Fibroblast of the aortic adventitia (primary cell): ENCODE measurements at regions not wholly inside any gene's neighbourhood (a gene's known extent, or its start where the extent isn't known, plus 50 kb on each side); places are given as distances from the start of the nearest gene placed in this dataset.

Experiments used
- DNase-seq: peaks from one replicate; pipeline ENCODE4 v3.0.0-alpha.2; 2010; ENCODE audit warnings: low read depth
- H3K4me3 ChIP-seq: 2 replicates; pipeline ENCODE4 v1.5.1; 2011; ENCODE audit warnings: low read depth, mild to moderate bottlenecking, control low read depth, low read length, moderate library complexity
- CTCF ChIP-seq: IDR thresholded peaks from 2 replicates; pipeline ENCODE4 v1.5.1; 2011; ENCODE audit warnings: mild to moderate bottlenecking, low read length, control low read depth, inconsistent platforms; ENCODE audit not compliant: insufficient read depth

- TF ChIP-seq CTCF: no peak
- no peak for DNase-seq
- H3K4me3 ChIP-seq: no peak overlapping the region
Measured at GRCh38 chr7:69199661-69200060, 398.6 kb upstream of the AUTS2 start.

GRCh38 chr7:69203871-69204270 lies 394.4 kb upstream of the AUTS2 start:
- no peak for TF ChIP-seq CTCF
- no peak overlapping the region for H3K4me3 ChIP-seq
- no peak for DNase-seq

GRCh38 chr7:69204943-69205342 lies 393.3 kb upstream of the AUTS2 start:
- TF ChIP-seq CTCF: no peak
- peak; percentile 3 for DNase-seq
- no peak overlapping the region for H3K4me3 ChIP-seq

GRCh38 chr7:69205581-69205980 lies 392.7 kb upstream of the AUTS2 start:
- TF ChIP-seq CTCF: no peak
- no peak for DNase-seq
- H3K4me3 ChIP-seq: no peak overlapping the region

GRCh38 chr7:69208276-69208675 lies 390.0 kb upstream of the AUTS2 start:
- no peak for DNase-seq
- TF ChIP-seq CTCF: no peak
- H3K4me3 ChIP-seq: no peak overlapping the region

GRCh38 chr7:69208848-69209247 lies 389.4 kb upstream of the AUTS2 start:
- DNase-seq: no peak
- TF ChIP-seq CTCF: no peak
- H3K4me3 ChIP-seq: no peak overlapping the region

GRCh38 chr7:69211336-69211735 lies 386.9 kb upstream of the AUTS2 start:
- no peak for TF ChIP-seq CTCF
- no peak overlapping the region for H3K4me3 ChIP-seq
- DNase-seq: no peak
